Activated B cell treated with CpG ODN at 0.5 μM for 24 hours (primary cell): ENCODE measurements at regions not wholly inside any gene's neighbourhood (a gene's known extent, or its start where the extent isn't known, plus 50 kb on each side); places are given as distances from the start of the nearest gene placed in this dataset.

Experiments used
- ATAC-seq: fragments of 200-7000 bp; cut with Tn5 transposase; one replicate; pipeline ENCODE4 v1.10.0; 2021; ENCODE audit warnings: low read depth, mild to moderate bottlenecking, moderate library complexity
- CTCF ChIA-PET: fragments of 350-600 bp; sonication (Branson Sonifier 250); formaldehyde crosslinking; loops from one replicate; lab custom pipeline; 2021; ENCODE audit warnings: antibody characterized with exemption; lab: Charles Lee
- POLR2A ChIA-PET: fragments of 350-600 bp; sonication (Branson Sonifier 250); formaldehyde crosslinking; loops from one replicate; lab custom pipeline; 2021; ENCODE audit warnings: antibody characterized with exemption; lab: Charles Lee
- DNase-seq: peaks from one replicate; pipeline ENCODE4 v3.0.0; 2022
- H3K27ac Mint-ChIP-seq: one replicate; pipeline ENCODE4 v1.8.0; 2020; ENCODE audit warnings: mixed read lengths
- H3K27me3 Mint-ChIP-seq: one replicate; pipeline ENCODE4 v1.8.0; 2021; ENCODE audit warnings: mixed read lengths
- H3K36me3 Mint-ChIP-seq: one replicate; pipeline ENCODE4 v1.8.0; 2021; ENCODE audit warnings: low read depth, mixed read lengths
- H3K4me1 Mint-ChIP-seq: one replicate; pipeline ENCODE4 v1.8.0; 2021; ENCODE audit warnings: mixed read lengths
- H3K4me3 Mint-ChIP-seq: one replicate; pipeline ENCODE4 v1.8.0; 2020; ENCODE audit warnings: mild to moderate bottlenecking, mixed read lengths
- H3K9me3 Mint-ChIP-seq: one replicate; pipeline ENCODE4 v1.8.0; 2020; ENCODE audit warnings: mixed read lengths
- CTCF ChIP-seq: fragments of 200-600 bp; IDR thresholded peaks from one replicate; pipeline ENCODE4 v1.8.0; 2022; ENCODE audit warnings: antibody characterized with exemption, mild to moderate bottlenecking
- intact Hi-C: fragments of 100-400 bp; cut with micrococcal nuclease; formaldehyde crosslinking; loops from one replicate; pipeline ENCODE4 v1.15.1; 2024

GRCh38 chr16:85282842-85283241 lies 170.6 kb upstream of the CIBAR2 start:
- no peak for TF ChIP-seq CTCF
- peaks cover 1% of the 10 kb centered on the region for H3K27me3 Mint-ChIP-seq
- ChIA-PET POLR2A (no interaction called here), CTCF (no interaction called here)
- no peak overlapping the region for H3K4me3 Mint-ChIP-seq
- no peaks in the 10 kb centered on the region for H3K4me1 Mint-ChIP-seq
- H3K36me3 Mint-ChIP-seq = no peaks in the 10 kb centered on the region
- intact Hi-C loops = no loop called here
- DNase-seq (no peak), ATAC-seq (no peak)
- no peak overlapping the region for H3K27ac Mint-ChIP-seq
- no peaks in the 10 kb centered on the region for H3K9me3 Mint-ChIP-seq

GRCh38 chr16:85283305-85284050 lies 171.2 kb upstream of the CIBAR2 start:
- no peak for DNase-seq
- TF ChIP-seq CTCF = no peak
- intact Hi-C loops = no loop called here
- H3K36me3 Mint-ChIP-seq = no peaks in the 10 kb centered on the region
- no peaks in the 10 kb centered on the region for H3K4me1 Mint-ChIP-seq
- no peak overlapping the region for H3K4me3 Mint-ChIP-seq
- ChIA-PET POLR2A (no interaction called here), CTCF (no interaction called here)
- no peak overlapping the region for H3K27ac Mint-ChIP-seq
- H3K9me3 Mint-ChIP-seq = no peaks in the 10 kb centered on the region
- H3K27me3 Mint-ChIP-seq = peaks cover 1% of the 10 kb centered on the region
- ATAC-seq = no peak

- Mint-ChIP-seq H3K4me1 (no peaks in the 10 kb centered on the region), H3K27me3 (peaks cover 1% of the 10 kb centered on the region), H3K4me3 (no peak overlapping the region), H3K27ac (no peak overlapping the region), H3K36me3 (no peaks in the 10 kb centered on the region), H3K9me3 (no peaks in the 10 kb centered on the region)
- POLR2A ChIA-PET = no interaction called here
- ATAC-seq (no peak), DNase-seq (no peak)
- CTCF ChIA-PET = no interaction called here
- intact Hi-C loops = no loop called here
- TF ChIP-seq CTCF = no peak
Observed at GRCh38 chr16:85284141-85284817, 172.0 kb upstream of the CIBAR2 start.

GRCh38 chr16:85285681-85286065 lies 173.4 kb upstream of the CIBAR2 start:
- Mint-ChIP-seq H3K4me1 (no peaks in the 10 kb centered on the region), H3K4me3 (no peak overlapping the region), H3K36me3 (no peaks in the 10 kb centered on the region), H3K27ac (no peak overlapping the region), H3K27me3 (peaks cover 1% of the 10 kb centered on the region), H3K9me3 (no peaks in the 10 kb centered on the region)
- ChIA-PET CTCF (no interaction called here), POLR2A (no interaction called here)
- TF ChIP-seq CTCF = no peak
- DNase-seq (no peak), ATAC-seq (no peak)
- intact Hi-C loops = no loop called here

GRCh38 chr16:85286066-85286831 lies 174.0 kb upstream of the CIBAR2 start:
- no peak overlapping the region for H3K27ac Mint-ChIP-seq
- CTCF ChIA-PET = no interaction called here
- H3K27me3 Mint-ChIP-seq = peaks cover 1% of the 10 kb centered on the region
- H3K4me3 Mint-ChIP-seq = no peak overlapping the region
- POLR2A ChIA-PET = no interaction called here
- no peak for TF ChIP-seq CTCF
- no peaks in the 10 kb centered on the region for H3K36me3 Mint-ChIP-seq
- no peaks in the 10 kb centered on the region for H3K4me1 Mint-ChIP-seq
- intact Hi-C loops = no loop called here
- ATAC-seq (no peak), DNase-seq (no peak)
- no peaks in the 10 kb centered on the region for H3K9me3 Mint-ChIP-seq
